K562 (cell line): ENCODE measurements at regions not wholly inside any gene's neighbourhood (a gene's known extent, or its start where the extent isn't known, plus 50 kb on each side); places are given as distances from the start of the nearest gene placed in this dataset.

Experiments
- ATAC-seq: fragments of 200-7000 bp; cut with Tn5 transposase; 3 replicates; pipeline ENCODE4 v1.9.1; 2020; ENCODE audit warnings: moderate library complexity
- BruUV-seq: library from RNA; stranded (reverse); fragments of 400-500 nt; replicated peaks from 2 replicates; lab custom pipeline; 2021; lab: Mats Ljungman, UMichigan
- CTCF ChIA-PET: fragments of 300-600 bp; formaldehyde crosslinking; extraction: SDS; loops from one replicate; lab custom pipeline; 2021; ENCODE audit warnings: low intra/inter-chr PET ratio; lab: Yijun Ruan, JAX
- POLR2A ChIA-PET: fragments of 300-600, 350-650 bp; sonication (Branson Sonifier 250); formaldehyde crosslinking; extraction: SDS; loops from one replicate; lab custom pipeline; 2021; ENCODE audit warnings: antibody characterized with exemption, inconsistent platforms; lab: Yijun Ruan, JAX
- DNase-seq, 4 experiments: peaks; one replicate each; pipeline versions ENCODE4 v3.0.0 to v3.0.0-alpha.2; 2011 to 2018; ENCODE audit warnings: low spot score in 3 of 4, mixed read lengths in 3 of 4; ENCODE audit errors: extremely low read depth in 1 of 4
- FAIRE-seq: peaks from 2 replicates; lab custom pipeline; 2011; peaks lifted over from hg19 to GRCh38; lab: Jason Lieb, UNC
- H2AFZ ChIP-seq: 2 replicates; pipeline ENCODE4 v1.6.0; 2011; ENCODE audit warnings: low read depth, low read length, control low read depth, inconsistent platforms
- H3K27ac ChIP-seq: fragments of 200-600 bp; 3 replicates; pipeline ENCODE4 v1.8.0; 2011; ENCODE audit warnings: low read depth, mild to moderate bottlenecking, control low read depth, inconsistent platforms, low read length, moderate library complexity, mixed read lengths; ENCODE audit errors: extremely low read depth
- H3K27me3 ChIP-seq, 2 experiments: fragments of 300-600 bp in 1 of 2; 2 replicates in 1 of 2; 3 replicates in 1 of 2; pipeline versions ENCODE4 v1.6.0 to v1.8.0; 2011; ENCODE audit warnings: inconsistent platforms in 2 of 2, low read length in 2 of 2, mild to moderate bottlenecking in 1 of 2, mixed read lengths in 1 of 2, moderate library complexity in 1 of 2; ENCODE audit not compliant: control insufficient read depth in 2 of 2, insufficient read depth in 2 of 2
- H3K36me3 ChIP-seq: fragments of 300-600 bp; 3 replicates; pipeline ENCODE4 v1.8.0; 2011; ENCODE audit warnings: mild to moderate bottlenecking, low read length, inconsistent platforms; ENCODE audit not compliant: control insufficient read depth, insufficient read depth
- H3K4me1 ChIP-seq, 2 experiments: fragments of 200-600 bp in 1 of 2; replicated peaks in 1 of 2; 2 replicates in 1 of 2; 3 replicates in 1 of 2; pipeline versions ENCODE4 v1.5.1 to v1.8.0; 2011; ENCODE audit warnings: inconsistent platforms in 2 of 2, low read length in 2 of 2, mild to moderate bottlenecking in 1 of 2, mixed read lengths in 1 of 2, moderate library complexity in 1 of 2; ENCODE audit not compliant: control insufficient read depth in 2 of 2, insufficient read depth in 2 of 2
- H3K4me2 ChIP-seq: 2 replicates; pipeline ENCODE4 v1.6.1; 2011; ENCODE audit warnings: low read length, control low read depth, inconsistent platforms, mixed read lengths; ENCODE audit not compliant: insufficient read depth
- H3K4me3 ChIP-seq: fragments of 200-600 bp; sonication (generic), shearing (Covaris generic); 2 replicates; pipeline ENCODE4 v1.5.1; 2016; ENCODE audit warnings: control low read depth, inconsistent platforms
- H3K79me2 ChIP-seq: fragments of 200-600 bp; 3 replicates; pipeline ENCODE4 v1.8.0; 2011; ENCODE audit warnings: low read length, inconsistent platforms; ENCODE audit not compliant: control insufficient read depth, insufficient read depth
- H3K9ac ChIP-seq, 2 experiments: 2 replicates each; pipeline versions ENCODE4 v1.6.0 to v1.6.1; 2011; ENCODE audit warnings: low read depth in 2 of 2, low read length in 2 of 2, control low read depth in 1 of 2, inconsistent platforms in 1 of 2, mild to moderate bottlenecking in 1 of 2, mixed read lengths in 1 of 2; ENCODE audit not compliant: insufficient read depth in 1 of 2
- H3K9me1 ChIP-seq: one replicate; pipeline ENCODE4 v1.6.0; 2011; ENCODE audit warnings: inconsistent platforms, mild to moderate bottlenecking, low read length, moderate library complexity; ENCODE audit not compliant: control insufficient read depth, insufficient read depth
- H3K9me3 ChIP-seq: replicated peaks from 2 replicates; pipeline ENCODE4 v1.5.1; 2011; ENCODE audit warnings: low read depth, low read length, inconsistent platforms; ENCODE audit not compliant: control insufficient read depth, insufficient read depth
- H4K20me1 ChIP-seq: replicated peaks from 2 replicates; pipeline ENCODE4 v1.6.1; 2011; ENCODE audit warnings: low read length, inconsistent platforms, mixed read lengths; ENCODE audit not compliant: control insufficient read depth, insufficient read depth
- ARID3B ChIP-seq: fragments of 250-450 bp; sonication (Bioruptor Pico); IDR thresholded peaks from 2 replicates; pipeline ENCODE4 v1.4.0; 2020; ENCODE audit warnings: borderline replicate concordance
- BACH1 ChIP-seq: fragments of 200-800 bp; sonication (Bioruptor generic); IDR thresholded peaks from 2 replicates; pipeline ENCODE4 v1.6.1; 2016; ENCODE audit warnings: missing genetic modification characterization, missing compliant biosample characterization
- ETS1 ChIP-seq: conservative IDR thresholded peaks from 2 replicates; pipeline ENCODE4 v1.6.1; 2011; ENCODE audit warnings: low read depth, mild to moderate bottlenecking, low read length; ENCODE audit not compliant: control insufficient read depth
- ETV1 ChIP-seq: fragments of 450-650 bp; conservative IDR thresholded peaks from 2 replicates; pipeline ENCODE4 v1.6.1; 2016; ENCODE audit warnings: missing genetic modification characterization, control low read depth, low read depth, missing compliant biosample characterization
- MCM3 ChIP-seq: fragments of 450-650 bp; IDR thresholded peaks from 2 replicates; pipeline ENCODE4 v1.6.1; 2016
- NFE2L1 ChIP-seq: fragments of 450-650 bp; IDR thresholded peaks from 2 replicates; pipeline ENCODE4 v1.6.1; 2016; ENCODE audit warnings: missing genetic modification characterization, low read depth, mild to moderate bottlenecking, missing compliant biosample characterization, moderate library complexity, borderline replicate concordance
- PCBP1 ChIP-seq: fragments of 200-400 bp; formaldehyde crosslinking; IDR thresholded peaks from 2 replicates; pipeline ENCODE4 v1.6.1; 2018; ENCODE audit warnings: mild to moderate bottlenecking, low read depth, low read length; ENCODE audit not compliant: poor library complexity, severe bottlenecking
- POLR2A ChIP-seq: fragments of 450-650 bp; conservative IDR thresholded peaks from 2 replicates; pipeline ENCODE4 v1.6.1; 2016
- POU5F1 ChIP-seq: fragments of 150-350 bp; IDR thresholded peaks from 2 replicates; pipeline ENCODE4 v1.6.1; 2014; ENCODE audit warnings: borderline replicate concordance, low read length, low read depth, mild to moderate bottlenecking; ENCODE audit not compliant: partially characterized antibody
- SMARCC2 ChIP-seq: fragments of 450-650 bp; IDR thresholded peaks from 2 replicates; pipeline ENCODE4 v1.6.1; 2017; ENCODE audit warnings: antibody characterized with exemption, moderate library complexity, mild to moderate bottlenecking, low read depth
- ZBTB26 ChIP-seq: fragments of 450-650 bp; formaldehyde crosslinking; IDR thresholded peaks from 2 replicates; pipeline ENCODE4 v1.4.0; 2022; ENCODE audit warnings: missing genetic modification characterization
- ZNF140 ChIP-seq: fragments of 250-450 bp; sonication (Bioruptor Pico); IDR thresholded peaks from 2 replicates; pipeline ENCODE4 v1.8.0; 2021; ENCODE audit warnings: moderate library complexity, mild to moderate bottlenecking, inconsistent platforms
- ZNF165 ChIP-seq: fragments of 250-450 bp; sonication (Bioruptor Pico); IDR thresholded peaks from 2 replicates; pipeline ENCODE4 v1.4.0; 2020; ENCODE audit warnings: borderline replicate concordance
- ZNF280A ChIP-seq: fragments of 450-650 bp; IDR thresholded peaks from 2 replicates; pipeline ENCODE4 v1.6.1; 2018; ENCODE audit warnings: mild to moderate bottlenecking, low read depth; ENCODE audit not compliant: partially characterized antibody
- ZNF830 ChIP-seq: fragments of 250-450 bp; sonication (Bioruptor Pico); IDR thresholded peaks from 2 replicates; pipeline ENCODE4 v1.5.0; 2021; ENCODE audit warnings: mild to moderate bottlenecking
- WGBS: fragments of 100-300 bp; shearing (Covaris generic); methylation state at CpG from one replicate; pipeline ENCODE4 v1.1.6; 2016; ENCODE audit warnings: low coverage, mixed read lengths; ENCODE audit not compliant: insufficient coverage; ENCODE audit errors: missing lambda C conversion rate; 5-methylcytosine and 5-hydroxymethylcytosine counted together
- in situ Hi-C: fragments of 300-500 bp; cut with MboI; formaldehyde crosslinking; loops from 4 replicates; pipeline ENCODE4 v1.15.0; 2018; ENCODE audit warnings: inconsistent platforms, mixed read lengths
- intact Hi-C: fragments of 100-400 bp; cut with micrococcal nuclease; formaldehyde crosslinking; loops from 2 replicates; pipeline ENCODE4 v1.14.2; 2022

- TF ChIP-seq ETS1 = no peak
- no peak for TF ChIP-seq ZNF140 (CRISPR knock-in tag)
- no peak for TF ChIP-seq BACH1 (tag)
- TF ChIP-seq ZNF280A = no peak
- TF ChIP-seq POU5F1 = no peak
Observed at GRCh38 chr11:28743061-28743550, 634.9 kb downstream of the METTL15 start (continued).

GRCh38 chr11:28739489-28740280 lies 631.5 kb downstream of the METTL15 start:
- ChIA-PET POLR2A (no interaction called here), CTCF (no interaction called here)
- Histone ChIP-seq H3K9me3 (no peaks in the 10 kb centered on the region), H3K9me1 (no peaks in the 10 kb centered on the region), H3K27ac (no peak overlapping the region), H3K4me2 (no peak overlapping the region), H4K20me1 (no peaks in the 10 kb centered on the region), H3K27me3 (no peaks in the 10 kb centered on the region), H2AFZ (no peak overlapping the region), H3K79me2 (no peaks in the 10 kb centered on the region), H3K4me1 (no peaks in the 10 kb centered on the region), H3K9ac (no peak overlapping the region), H3K4me3 (no peak overlapping the region), H3K36me3 (no peaks in the 10 kb centered on the region)
- no peak for DNase-seq
- BruUV-seq = no TSS peak
- FAIRE-seq = no peak
- no peak for ATAC-seq
- 3% methylated on average over 4 of the region's 4 CpGs for WGBS
- in situ Hi-C loops = no loop called here
- intact Hi-C loops = no loop called here
- no peak for TF ChIP-seq ZNF165
- no peak for TF ChIP-seq ZBTB26 (CRISPR knock-in tag)
- TF ChIP-seq ZNF830 (CRISPR knock-in tag) = no peak
- TF ChIP-seq POLR2A = no peak
- TF ChIP-seq SMARCC2 = no peak
- TF ChIP-seq NFE2L1 = no peak
- no peak for TF ChIP-seq MCM3
- TF ChIP-seq ARID3B (CRISPR knock-in tag) = no peak
- no peak for TF ChIP-seq PCBP1
- no peak for TF ChIP-seq ETV1 (tag)
